ENCODE measurements at regions not wholly inside any gene's neighbourhood (a gene's known extent, or its start where the extent isn't known, plus 50 kb on each side); places are given as distances from the start of the nearest gene placed in this dataset.

- TF ChIP-seq EZH2phosphoT487 (conservative IDR thresholded peaks at IDR 0.05; ENCODE audit: low read length) (no peak), CTCF (IDR thresholded peaks at IDR 0.05; ENCODE audit: insufficient read depth, low read length, poor library complexity, severe bottlenecking) (no peak)
Measured at GRCh38 chr3:34146596-34146995, 348.2 kb downstream of the PDCD6IP start.
